Endothelial cell of hepatic sinusoid (primary cell): ENCODE measurements at regions not wholly inside any gene's neighbourhood (a gene's known extent, or its start where the extent isn't known, plus 50 kb on each side); places are given as distances from the start of the nearest gene placed in this dataset.
"Not testable (repeated sequence)": the region's sequence is repeated elsewhere in the genome, so short reads cannot be mapped to it uniquely, and the experiment has no call there.

ENCODE experiments used
- in situ Hi-C: cut with HindIII; loops from 2 replicates; pipeline ENCODE4 v1.10.0; 2017; ENCODE audit warnings: low sequenced_read_pairs

GRCh38 chr3:181288145-181288544, 298.6 kb upstream of the DNAJC19 start:
- in situ Hi-C loops: no loop called here

GRCh38 chr3:181279239-181279565, 289.7 kb upstream of the DNAJC19 start:
- in situ Hi-C loops: no loop called here

GRCh38 chr3:181278468-181279238, 289.1 kb upstream of the DNAJC19 start:
- in situ Hi-C loops: no loop called here

GRCh38 chr3:181276358-181276896, 286.9 kb upstream of the DNAJC19 start:
- in situ Hi-C loops: no loop called here

- in situ Hi-C loops: no loop called here
Observed at GRCh38 chr3:181274025-181274424, 284.5 kb upstream of the DNAJC19 start.

GRCh38 chr3:181267312-181267711, 277.8 kb upstream of the DNAJC19 start:
- in situ Hi-C loops: no loop called here

- in situ Hi-C loops: no loop called here
Observed at GRCh38 chr3:181265750-181266333, 276.3 kb upstream of the DNAJC19 start.

GRCh38 chr3:181264486-181264885, 274.9 kb upstream of the DNAJC19 start:
- in situ Hi-C loops: no loop called here

- in situ Hi-C loops: no loop called here
Observed at GRCh38 chr3:181253796-181254195, 264.3 kb upstream of the DNAJC19 start.

GRCh38 chr3:181252631-181253030, 263.1 kb upstream of the DNAJC19 start:
- in situ Hi-C loops: no loop called here

- in situ Hi-C loops: no loop called here
Observed at GRCh38 chr3:181250714-181251113, 261.2 kb upstream of the DNAJC19 start.

- in situ Hi-C loops: no loop called here
Observed at GRCh38 chr3:181239441-181239840, 249.9 kb upstream of the DNAJC19 start.

- in situ Hi-C loops: no loop called here
Observed at GRCh38 chr3:181230258-181230657, 240.7 kb upstream of the DNAJC19 start.

- in situ Hi-C loops: no loop called here
Observed at GRCh38 chr3:181213347-181213746, 223.8 kb upstream of the DNAJC19 start.

GRCh38 chr3:181212271-181212670, 222.7 kb upstream of the DNAJC19 start:
- in situ Hi-C loops: no loop called here

- in situ Hi-C loops: no loop called here
Observed at GRCh38 chr3:181210275-181210674, 220.7 kb upstream of the DNAJC19 start.

GRCh38 chr3:181189556-181189955, 200.0 kb upstream of the DNAJC19 start:
- in situ Hi-C loops: no loop called here

GRCh38 chr3:181183764-181184163, 194.2 kb upstream of the DNAJC19 start:
- in situ Hi-C loops: no loop called here

- in situ Hi-C loops: not testable (repeated sequence)
Observed at GRCh38 chr3:181183057-181183456, 193.5 kb upstream of the DNAJC19 start.

- in situ Hi-C loops: no loop called here
Observed at GRCh38 chr3:181178991-181179390, 189.5 kb upstream of the DNAJC19 start.

GRCh38 chr3:181176601-181177000, 187.1 kb upstream of the DNAJC19 start:
- in situ Hi-C loops: no loop called here

- in situ Hi-C loops: no loop called here
Observed at GRCh38 chr3:181174676-181175233, 185.2 kb upstream of the DNAJC19 start.
